Ovary (tissue), 7 donors: ENCODE measurements at regions not wholly inside any gene's neighbourhood (a gene's known extent, or its start where the extent isn't known, plus 50 kb on each side); places are given as distances from the start of the nearest gene placed in this dataset.
"Not testable (repeated sequence)": the region's sequence is repeated elsewhere in the genome, so short reads cannot be mapped to it uniquely, and the experiment has no call there.

Source experiments
- DNase-seq, 5 donors: peaks; one replicate each; pipeline ENCODE4 v3.0.0-alpha.2; 2019 to 2020
- H3K27ac ChIP-seq, 2 donors: fragments of 200-600 bp; one replicate each; pipeline versions ENCODE4 v1.5.1 to v1.8.0; 2019 to 2022
- H3K27me3 ChIP-seq: fragments of 200-600 bp; one replicate; pipeline ENCODE4 v1.8.0; 2022
- H3K36me3 ChIP-seq: fragments of 200-600 bp; sonication (generic); one replicate; pipeline ENCODE4 v1.5.1; 2019
- H3K4me1 ChIP-seq: one replicate; pipeline ENCODE4 v1.8.1; 2013; ENCODE audit warnings: mild to moderate bottlenecking, moderate library complexity; ENCODE audit not compliant: insufficient read depth
- H3K4me3 ChIP-seq: fragments of 200-600 bp; sonication (generic); one replicate; pipeline ENCODE4 v1.5.1; 2017
- H3K9me3 ChIP-seq, 2 donors: fragments of 200-600 bp in 1 of 2; sonication (generic) in 1 of 2; one replicate each; pipeline versions ENCODE4 v1.5.1 to v1.8.1; 2013 to 2019; ENCODE audit warnings: mild to moderate bottlenecking in 1 of 2, moderate library complexity in 1 of 2
- CTCF ChIP-seq, 3 donors: fragments of 450-650 bp in 2 of 3; fragments of 200-600 bp in 1 of 3; IDR thresholded peaks; one replicate each; pipeline versions ENCODE4 v1.5.1 to v1.8.0; 2016 to 2022; ENCODE audit warnings: antibody characterized with exemption in 3 of 3, mild to moderate bottlenecking in 1 of 3
- EP300 ChIP-seq: sonication (generic); formaldehyde crosslinking; IDR thresholded peaks from one replicate; pipeline ENCODE4 v1.6.1; 2017; ENCODE audit warnings: antibody characterized with exemption
- POLR2A ChIP-seq: fragments of 450-650 bp; IDR thresholded peaks from one replicate; pipeline ENCODE4 v1.6.1; 2017; ENCODE audit warnings: antibody characterized with exemption, mild to moderate bottlenecking, moderate library complexity
- WGBS, 3 donors: extraction: QIAGEN DNeasy Blood & Tissue Kit in 1 of 3; methylation state at CpG; one replicate each; pipeline versions ENCODE4 v1.1.5 to v1.1.7; 2013 to 2017; 5-methylcytosine and 5-hydroxymethylcytosine counted together
- intact Hi-C, 4 donors: fragments of 100-400 bp; cut with DNase I; formaldehyde crosslinking; loops; one replicate each; pipeline versions ENCODE4 v1.11.0 to v1.15.1; 2022 to 2023
- donor health status: DM: no; HTN: no; CAD: no; lungs with moderate emphysema.
- donor health status: DM: no; HTN: no; CAD: no.
- donor health status: Bipolar disorder and iron deficiency.
- donor health status: DM: no; HTN: no; CAD: no.
- donor health status: DM: yes; HTN: yes; CAD: no.

GRCh38 chr4:175335331-175335730 is 417.2 kb downstream of the ADAM29 start:
- DNase-seq: no peak
- Histone ChIP-seq H3K36me3 (no peaks in the 10 kb centered on the region), H3K27me3 (no peaks in the 10 kb centered on the region), H3K4me1 (no peaks in the 10 kb centered on the region), H3K27ac (no peak overlapping the region), H3K9me3 (no peaks in the 10 kb centered on the region), H3K4me3 (no peak overlapping the region)
- intact Hi-C loops: no loop called here
- TF ChIP-seq CTCF (IDR thresholded peaks at IDR 0.05) (no peak), EP300 (no peak)

- H3K9me3 ChIP-seq, H3K27me3 ChIP-seq, H3K36me3 ChIP-seq, DNase-seq, H3K4me1 ChIP-seq, intact Hi-C loops, H3K27ac ChIP-seq, H3K4me3 ChIP-seq: not testable (repeated sequence)
- 87 to 97% (median 95%) methylated on average over 5 of the region's 5 CpGs for WGBS, 3 donors
These were observed 418.4 kb downstream of the ADAM29 start for GRCh38 chr4:175336570-175336969.

- intact Hi-C loops: no loop called here
- Histone ChIP-seq H3K4me3 (no peak overlapping the region), H3K4me1 (no peaks in the 10 kb centered on the region), H3K36me3 (no peaks in the 10 kb centered on the region), H3K9me3 (no peaks in the 10 kb centered on the region), H3K27me3 (no peaks in the 10 kb centered on the region), H3K27ac (no peak overlapping the region)
- no peak for DNase-seq
- 79 to 88% (median 80%) methylated on average over 1 of the region's 1 CpG for WGBS, 3 donors
- no peak for TF ChIP-seq POLR2A
- no peak for TF ChIP-seq EP300
- no peak for TF ChIP-seq CTCF (IDR thresholded peaks at IDR 0.05)
These were observed 421.0 kb downstream of the ADAM29 start for GRCh38 chr4:175339100-175339707.

- no peaks in the 10 kb centered on the region for H3K9me3 ChIP-seq
- no peak for DNase-seq
- TF ChIP-seq EP300 (no peak), CTCF (IDR thresholded peaks at IDR 0.05) (no peak), POLR2A (no peak)
- WGBS, 3 donors: 66 to 89% (median 77%) methylated on average over 2 of the region's 2 CpGs
- H3K4me3 ChIP-seq: no peak overlapping the region
- no peaks in the 10 kb centered on the region for H3K4me1 ChIP-seq
- no peak overlapping the region for H3K27ac ChIP-seq
- intact Hi-C loops: no loop called here
- H3K27me3 ChIP-seq: no peaks in the 10 kb centered on the region
- H3K36me3 ChIP-seq: no peaks in the 10 kb centered on the region
These were observed 423.1 kb downstream of the ADAM29 start for GRCh38 chr4:175341203-175341755.

- H3K4me1 ChIP-seq: no peaks in the 10 kb centered on the region
- H3K27ac ChIP-seq: no peak overlapping the region
- TF ChIP-seq CTCF (IDR thresholded peaks at IDR 0.05): no peak
- no peak for TF ChIP-seq POLR2A
- TF ChIP-seq EP300: no peak
- H3K9me3 ChIP-seq: no peaks in the 10 kb centered on the region
- H3K4me3 ChIP-seq: no peak overlapping the region
- WGBS, 3 donors: 88 to 96% (median 93%) methylated on average over 2 of the region's 2 CpGs
- intact Hi-C loops: no loop called here
- DNase-seq: no peak
- H3K27me3 ChIP-seq: no peaks in the 10 kb centered on the region
- no peaks in the 10 kb centered on the region for H3K36me3 ChIP-seq
These were observed 428.2 kb downstream of the ADAM29 start for GRCh38 chr4:175346376-175346775.
